Central memory CD8-positive, alpha-beta T cell (primary cell): ENCODE measurements at regions not wholly inside any gene's neighbourhood (a gene's known extent, or its start where the extent isn't known, plus 50 kb on each side); places are given as distances from the start of the nearest gene placed in this dataset.

Source experiments
- ATAC-seq: fragments of 150-1000 bp; cut with Tn5 transposase; replicated peaks from 2 replicates; pipeline ENCODE4 v1.10.0; 2022; ENCODE audit warnings: mild to moderate bottlenecking, moderate FRiP score, moderate number of reproducible peaks; ENCODE audit not compliant: poor library complexity, severe bottlenecking; ENCODE audit errors: extremely low read depth
- DNase-seq, 2 donors: peaks; one replicate each; pipeline ENCODE4 v3.0.0; 2021; ENCODE audit warnings: low spot score in 2 of 2
- H3K27ac Mint-ChIP-seq: one replicate; pipeline ENCODE4 v1.8.0; 2022; ENCODE audit warnings: low read depth, mild to moderate bottlenecking, moderate library complexity, mixed read lengths
- H3K27me3 Mint-ChIP-seq: one replicate; pipeline ENCODE4 v1.8.0; 2022; ENCODE audit warnings: mixed read lengths
- H3K36me3 Mint-ChIP-seq: one replicate; pipeline ENCODE4 v1.8.0; 2022; ENCODE audit warnings: mild to moderate bottlenecking, moderate library complexity, mixed read lengths; ENCODE audit not compliant: insufficient read depth
- H3K4me1 Mint-ChIP-seq: one replicate; pipeline ENCODE4 v1.8.0; 2022; ENCODE audit warnings: mixed read lengths
- H3K4me3 Mint-ChIP-seq: one replicate; pipeline ENCODE4 v1.8.0; 2022; ENCODE audit warnings: mild to moderate bottlenecking, moderate library complexity, mixed read lengths
- H3K9me3 Mint-ChIP-seq: one replicate; pipeline ENCODE4 v1.8.0; 2022; ENCODE audit warnings: mixed read lengths

GRCh38 chr3:127053450-127053849 is 70.5 kb downstream of the PLXNA1 start:
- no peaks in the 10 kb centered on the region for H3K36me3 Mint-ChIP-seq
- ATAC-seq = no peak

GRCh38 chr3:127053979-127054378 is 71.1 kb downstream of the PLXNA1 start:
- DNase-seq = no peak
- Mint-ChIP-seq H3K27ac (no peak overlapping the region), H3K4me3 (no peak overlapping the region), H3K9me3 (peaks cover 9% of the 10 kb centered on the region), H3K36me3 (no peaks in the 10 kb centered on the region), H3K27me3 (peaks cover 32% of the 10 kb centered on the region), H3K4me1 (no peaks in the 10 kb centered on the region)
- ATAC-seq = no peak

More at GRCh38 chr3:127053450-127053849, 70.5 kb downstream of the PLXNA1 start:
- H3K4me1 Mint-ChIP-seq = no peaks in the 10 kb centered on the region
- peaks cover 35% of the 10 kb centered on the region for H3K27me3 Mint-ChIP-seq
- DNase-seq = no peak
- no peak overlapping the region for H3K4me3 Mint-ChIP-seq
- H3K9me3 Mint-ChIP-seq = peaks cover 11% of the 10 kb centered on the region
- H3K27ac Mint-ChIP-seq = no peak overlapping the region

- no peak for ATAC-seq
- Mint-ChIP-seq H3K4me1 (no peaks in the 10 kb centered on the region), H3K36me3 (no peaks in the 10 kb centered on the region), H3K27me3 (peaks cover 23% of the 10 kb centered on the region), H3K4me3 (no peak overlapping the region), H3K9me3 (peaks cover 6% of the 10 kb centered on the region), H3K27ac (no peak overlapping the region)
- DNase-seq = no peak
Observed at GRCh38 chr3:127056281-127056680, 73.4 kb downstream of the PLXNA1 start.

- peaks cover 30% of the 10 kb centered on the region for H3K27me3 Mint-ChIP-seq
- H3K27ac Mint-ChIP-seq = no peak overlapping the region
- H3K9me3 Mint-ChIP-seq = peaks cover 6% of the 10 kb centered on the region
- ATAC-seq (no peak), DNase-seq (no peak)
- no peak overlapping the region for H3K4me3 Mint-ChIP-seq
- no peaks in the 10 kb centered on the region for H3K4me1 Mint-ChIP-seq
- H3K36me3 Mint-ChIP-seq = no peaks in the 10 kb centered on the region
Observed at GRCh38 chr3:127056976-127057375, 74.1 kb downstream of the PLXNA1 start.

GRCh38 chr3:127059072-127059471 is 76.2 kb downstream of the PLXNA1 start:
- no peak for ATAC-seq
- no peaks in the 10 kb centered on the region for H3K36me3 Mint-ChIP-seq

GRCh38 chr3:127061641-127062040 is 78.7 kb downstream of the PLXNA1 start:
- no peak for ATAC-seq
- no peaks in the 10 kb centered on the region for H3K4me1 Mint-ChIP-seq
- no peaks in the 10 kb centered on the region for H3K36me3 Mint-ChIP-seq
- H3K27me3 Mint-ChIP-seq = peaks cover 54% of the 10 kb centered on the region
- H3K4me3 Mint-ChIP-seq = no peak overlapping the region
- DNase-seq = no peak
- H3K9me3 Mint-ChIP-seq = peaks cover 6% of the 10 kb centered on the region
- no peak overlapping the region for H3K27ac Mint-ChIP-seq

More at GRCh38 chr3:127059072-127059471, 76.2 kb downstream of the PLXNA1 start:
- no peak overlapping the region for H3K4me3 Mint-ChIP-seq
- H3K27ac Mint-ChIP-seq = no peak overlapping the region
- H3K27me3 Mint-ChIP-seq = peaks cover 30% of the 10 kb centered on the region
- no peak for DNase-seq
- H3K4me1 Mint-ChIP-seq = no peaks in the 10 kb centered on the region
- peaks cover 6% of the 10 kb centered on the region for H3K9me3 Mint-ChIP-seq

- DNase-seq (no peak), ATAC-seq (no peak)
- H3K36me3 Mint-ChIP-seq = no peaks in the 10 kb centered on the region
- H3K27ac Mint-ChIP-seq = no peak overlapping the region
- H3K9me3 Mint-ChIP-seq = no peaks in the 10 kb centered on the region
- H3K4me1 Mint-ChIP-seq = no peaks in the 10 kb centered on the region
- no peak overlapping the region for H3K4me3 Mint-ChIP-seq
- peaks cover 67% of the 10 kb centered on the region for H3K27me3 Mint-ChIP-seq
Observed at GRCh38 chr3:127062926-127063325, 80.0 kb downstream of the PLXNA1 start.

GRCh38 chr3:127063916-127064315 is 81.0 kb downstream of the PLXNA1 start:
- Mint-ChIP-seq H3K36me3 (no peaks in the 10 kb centered on the region), H3K4me3 (no peak overlapping the region), H3K27ac (no peak overlapping the region), H3K27me3 (peaks cover 76% of the 10 kb centered on the region), H3K9me3 (no peaks in the 10 kb centered on the region), H3K4me1 (no peaks in the 10 kb centered on the region)
- no peak for ATAC-seq
- no peak for DNase-seq

GRCh38 chr3:127064391-127065137 is 81.6 kb downstream of the PLXNA1 start:
- H3K4me1 Mint-ChIP-seq = no peaks in the 10 kb centered on the region
- ATAC-seq (no peak), DNase-seq (no peak)
- H3K36me3 Mint-ChIP-seq = no peaks in the 10 kb centered on the region
- no peaks in the 10 kb centered on the region for H3K9me3 Mint-ChIP-seq
- peak overlapping the region; percentile 64 for H3K27ac Mint-ChIP-seq
- no peak overlapping the region for H3K4me3 Mint-ChIP-seq
- H3K27me3 Mint-ChIP-seq = peaks cover 77% of the 10 kb centered on the region

- no peaks in the 10 kb centered on the region for H3K4me1 Mint-ChIP-seq
- H3K9me3 Mint-ChIP-seq = no peaks in the 10 kb centered on the region
- ATAC-seq (no peak), DNase-seq (no peak)
- no peak overlapping the region for H3K4me3 Mint-ChIP-seq
- no peaks in the 10 kb centered on the region for H3K36me3 Mint-ChIP-seq
- peak overlapping the region; percentile 64 for H3K27ac Mint-ChIP-seq
- H3K27me3 Mint-ChIP-seq = peaks cover 81% of the 10 kb centered on the region
Observed at GRCh38 chr3:127065138-127065427, 82.2 kb downstream of the PLXNA1 start.

- DNase-seq (no peak), ATAC-seq (no peak)
- Mint-ChIP-seq H3K4me3 (no peak overlapping the region), H3K27ac (no peak overlapping the region), H3K36me3 (no peaks in the 10 kb centered on the region), H3K9me3 (no peaks in the 10 kb centered on the region), H3K4me1 (no peaks in the 10 kb centered on the region), H3K27me3 (peaks cover 86% of the 10 kb centered on the region)
Observed at GRCh38 chr3:127065561-127066290, 82.8 kb downstream of the PLXNA1 start.

- no peaks in the 10 kb centered on the region for H3K36me3 Mint-ChIP-seq
- no peaks in the 10 kb centered on the region for H3K4me1 Mint-ChIP-seq
- no peaks in the 10 kb centered on the region for H3K9me3 Mint-ChIP-seq
- DNase-seq (no peak), ATAC-seq (no peak)
- H3K27me3 Mint-ChIP-seq = peaks cover 91% of the 10 kb centered on the region
- no peak overlapping the region for H3K27ac Mint-ChIP-seq
- no peak overlapping the region for H3K4me3 Mint-ChIP-seq
Observed at GRCh38 chr3:127066635-127067034, 83.7 kb downstream of the PLXNA1 start.
